ENCODE measurements at regions not wholly inside any gene's neighbourhood (a gene's known extent, or its start where the extent isn't known, plus 50 kb on each side); places are given as distances from the start of the nearest gene placed in this dataset.

- FAIRE-seq: no peak
- DNase-seq (ENCODE audit: insufficient read length, low spot score): no peak
- TF ChIP-seq CTCF (IDR thresholded peaks at IDR 0.05; ENCODE audit: insufficient read depth, missing control alignments): no peak
Measured at GRCh38 chr10:93218386-93218785, 144.7 kb downstream of the CYP26A1 start.

GRCh38 chr10:93219347-93219746, 145.7 kb downstream of the CYP26A1 start:
- FAIRE-seq: no peak
- no peak for DNase-seq (ENCODE audit: insufficient read length, low spot score)
- no peak for TF ChIP-seq CTCF (IDR thresholded peaks at IDR 0.05; ENCODE audit: insufficient read depth, missing control alignments)

GRCh38 chr10:93220296-93221170, 146.8 kb downstream of the CYP26A1 start:
- no peak for FAIRE-seq
- no peak for TF ChIP-seq CTCF (IDR thresholded peaks at IDR 0.05; ENCODE audit: insufficient read depth, missing control alignments)
- no peak for DNase-seq (ENCODE audit: insufficient read length, low spot score)

- no peak for TF ChIP-seq CTCF (IDR thresholded peaks at IDR 0.05; ENCODE audit: insufficient read depth, missing control alignments)
- DNase-seq (ENCODE audit: insufficient read length, low spot score) (no peak), FAIRE-seq (no peak)
Measured at GRCh38 chr10:93221171-93221496, 147.4 kb downstream of the CYP26A1 start.

GRCh38 chr10:93221521-93221920, 147.8 kb downstream of the CYP26A1 start:
- DNase-seq (ENCODE audit: insufficient read length, low spot score): no peak
- TF ChIP-seq CTCF (IDR thresholded peaks at IDR 0.05; ENCODE audit: insufficient read depth, missing control alignments): no peak
- FAIRE-seq: no peak

GRCh38 chr10:93222211-93222754, 148.6 kb downstream of the CYP26A1 start:
- DNase-seq (ENCODE audit: insufficient read length, low spot score): no peak

More at GRCh38 chr10:93222211-93222754, 148.6 kb downstream of the CYP26A1 start:
- TF ChIP-seq CTCF (IDR thresholded peaks at IDR 0.05; ENCODE audit: insufficient read depth, missing control alignments): no peak
- FAIRE-seq: no peak

Data from D721Med (cell line).